Panc1 (cell line): ENCODE measurements at regions not wholly inside any gene's neighbourhood (a gene's known extent, or its start where the extent isn't known, plus 50 kb on each side); places are given as distances from the start of the nearest gene placed in this dataset.

Experiments
- ATAC-seq: fragments of 200-7000 bp; cut with Tn5 transposase; 2 replicates; pipeline ENCODE4 v1.9.1; 2020; ENCODE audit warnings: mild to moderate bottlenecking, moderate library complexity
- BruUV-seq: library from RNA; stranded (reverse); fragments of 400-500 nt; replicated peaks from 2 replicates; lab custom pipeline; 2021; lab: Mats Ljungman, UMichigan
- CTCF ChIA-PET: fragments of 300-600 bp; sonication (Branson Sonifier 250); formaldehyde crosslinking; loops from one replicate; lab custom pipeline; 2022; ENCODE audit warnings: antibody characterized with exemption; lab: Charles Lee
- POLR2A ChIA-PET: fragments of 300-600 bp; sonication (Branson Sonifier 250); formaldehyde crosslinking; loops from one replicate; lab custom pipeline; 2022; ENCODE audit warnings: antibody characterized with exemption; lab: Charles Lee
- DNase-seq: peaks from one replicate; pipeline ENCODE4 v3.0.0-alpha.2; 2010; ENCODE audit warnings: low read depth, low spot score
- H3K27ac ChIP-seq: 2 replicates; pipeline ENCODE4 v1.5.1; 2011; ENCODE audit warnings: mild to moderate bottlenecking, low read length, inconsistent platforms
- H3K27me3 ChIP-seq: fragments of 200-500 bp; sonication (Bioruptor generic); 2 replicates; pipeline ENCODE4 v1.6.0; 2014; ENCODE audit warnings: low read length, inconsistent platforms; ENCODE audit not compliant: control insufficient read depth, insufficient read depth
- H3K36me3 ChIP-seq: fragments of 200-500 bp; sonication (Bioruptor generic); 2 replicates; pipeline ENCODE4 v1.5.1; 2014; ENCODE audit warnings: inconsistent platforms, mild to moderate bottlenecking, low read length, moderate library complexity; ENCODE audit not compliant: control insufficient read depth, insufficient read depth
- H3K4me1 ChIP-seq: 2 replicates; pipeline ENCODE4 v1.5.1; 2011; ENCODE audit warnings: inconsistent platforms, mild to moderate bottlenecking, low read length, moderate library complexity; ENCODE audit not compliant: control insufficient read depth, insufficient read depth
- H3K4me3 ChIP-seq, 2 experiments: 2 replicates each; pipeline ENCODE4 v1.5.1; 2011 to 2012; ENCODE audit warnings: low read depth in 2 of 2, low read length in 2 of 2, mild to moderate bottlenecking in 2 of 2, inconsistent platforms in 1 of 2, moderate library complexity in 1 of 2
- H3K9me3 ChIP-seq: fragments of 200-500 bp; sonication (Bioruptor generic); 2 replicates; pipeline ENCODE4 v1.5.1; 2014; ENCODE audit warnings: low read depth, mild to moderate bottlenecking, inconsistent platforms, low read length, moderate library complexity; ENCODE audit not compliant: control insufficient read depth, insufficient read depth
- CTCF ChIP-seq: fragments of 450-650 bp; IDR thresholded peaks from 2 replicates; pipeline ENCODE4 v1.5.1; 2017; ENCODE audit warnings: mild to moderate bottlenecking
- POLR2AphosphoS5 ChIP-seq: IDR thresholded peaks from 2 replicates; pipeline ENCODE4 v1.6.1; 2012; ENCODE audit warnings: mild to moderate bottlenecking, low read depth, low read length, moderate library complexity
- REST ChIP-seq, 2 experiments: IDR thresholded peaks; 2 replicates each; pipeline ENCODE4 v1.6.1; 2011 to 2012; ENCODE audit warnings: low read depth in 2 of 2, control low read depth in 1 of 2, low read length in 1 of 2, mild to moderate bottlenecking in 1 of 2, moderate library complexity in 1 of 2; ENCODE audit not compliant: insufficient read depth in 1 of 2
- SIN3A ChIP-seq: IDR thresholded peaks from 2 replicates; pipeline ENCODE4 v1.6.1; 2012; ENCODE audit warnings: low read depth, mild to moderate bottlenecking, low read length, moderate library complexity, borderline replicate concordance; ENCODE audit not compliant: insufficient read depth
- TCF7L2 ChIP-seq: IDR thresholded peaks from 2 replicates; pipeline ENCODE4 v1.6.1; 2011; ENCODE audit warnings: mild to moderate bottlenecking, low read depth, low read length, inconsistent platforms
- in situ Hi-C: cut with HindIII; loops from 2 replicates; pipeline ENCODE4 v1.10.0; 2016; ENCODE audit warnings: low sequenced_read_pairs, low pct_unique_long_range_greater_than_20kb
- intact Hi-C: fragments of 100-400 bp; cut with micrococcal nuclease; formaldehyde crosslinking; loops from one replicate; pipeline ENCODE4 v1.10.0; 2022; ENCODE audit not compliant: unreplicated experiment

DNA sequence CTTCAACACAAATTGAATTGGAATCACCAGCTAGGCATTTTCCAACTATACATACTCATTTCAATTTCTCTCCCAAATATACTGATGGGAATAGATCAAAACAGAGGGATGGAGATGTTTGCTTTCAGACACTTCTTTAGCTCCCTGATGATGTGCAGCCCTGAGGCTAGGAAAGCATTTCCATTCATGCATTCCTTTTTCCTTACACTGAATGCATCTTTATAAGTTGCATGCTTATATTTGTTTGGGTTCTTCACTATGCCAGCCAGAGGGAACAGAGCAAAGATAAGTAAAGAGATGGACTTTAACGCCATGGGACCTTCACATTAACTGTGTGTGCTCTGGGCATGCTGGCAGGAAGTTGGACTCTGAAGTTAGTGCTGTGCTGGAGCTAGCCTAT, 696.5 kb upstream of the CDH9 start:
- H3K27ac ChIP-seq: no peak overlapping the region
- TF ChIP-seq SIN3A (no peak), REST (IDR thresholded peaks at IDR 0.05; ENCODE audit: insufficient read depth in 1 of 2, low read depth in 2 of 2, low read length in 1 of 2) (no peak), CTCF (no peak), TCF7L2 (no peak), POLR2AphosphoS5 (no peak)
- ATAC-seq (no peak), DNase-seq (no peak)
- in situ Hi-C loops (no loop called here), intact Hi-C loops (no loop called here)
- no peaks in the 10 kb centered on the region for H3K4me1 ChIP-seq
- no TSS peak for BruUV-seq
- CTCF ChIA-PET: no interaction called here
- H3K4me3 ChIP-seq: no peak overlapping the region
- no peaks in the 10 kb centered on the region for H3K9me3 ChIP-seq
- H3K27me3 ChIP-seq: no peaks in the 10 kb centered on the region
- POLR2A ChIA-PET: no interaction called here
- no peaks in the 10 kb centered on the region; the same call in 1 of the 2 replicates for H3K36me3 ChIP-seq

DNA sequence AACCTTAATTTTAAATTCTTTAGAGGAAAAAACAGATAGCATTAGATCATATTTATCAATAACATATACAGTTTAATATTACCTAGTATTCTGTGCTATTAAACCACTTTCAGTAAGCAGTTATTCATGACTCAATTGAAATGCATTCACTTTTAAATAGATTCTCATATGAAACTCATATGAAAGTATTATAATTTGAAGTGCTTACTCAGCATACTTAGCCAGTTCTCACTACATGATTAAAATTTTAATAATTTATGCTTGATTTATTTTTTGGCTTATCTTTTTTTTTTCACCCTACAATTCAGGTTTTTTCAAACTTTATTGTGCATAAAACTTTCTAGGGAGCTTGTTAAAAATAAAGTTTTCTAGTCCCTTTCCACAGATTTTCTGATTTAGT, 694.9 kb upstream of the CDH9 start:
- Histone ChIP-seq H3K36me3 (no peaks in the 10 kb centered on the region; the same call in 1 of the 2 replicates), H3K4me3 (no peak overlapping the region), H3K27me3 (no peaks in the 10 kb centered on the region), H3K27ac (no peak overlapping the region), H3K4me1 (no peaks in the 10 kb centered on the region), H3K9me3 (no peaks in the 10 kb centered on the region)
- in situ Hi-C loops: no loop called here
- ATAC-seq (no peak), DNase-seq (no peak)
- TF ChIP-seq TCF7L2 (no peak), REST (IDR thresholded peaks at IDR 0.05; ENCODE audit: insufficient read depth in 1 of 2, low read depth in 2 of 2, low read length in 1 of 2) (no peak), POLR2AphosphoS5 (no peak), CTCF (no peak), SIN3A (no peak)
- intact Hi-C loops: no loop called here
- ChIA-PET POLR2A (interaction anchor here (0.6 kb wide), 1 partner anchor 17 kb away, joined by 18 read pairs; no protein-coding TSS in a partner anchor), CTCF (no interaction called here)
- no TSS peak for BruUV-seq
